ENCODE measurements at regions not wholly inside any gene's neighbourhood (a gene's known extent, or its start where the extent isn't known, plus 50 kb on each side); places are given as distances from the start of the nearest gene placed in this dataset.
"Not testable (repeated sequence)": the region's sequence is repeated elsewhere in the genome, so short reads cannot be mapped to it uniquely, and the experiment has no call there.

GRCh38 chr1:149360351-149360750, 114.5 kb upstream of the NBPF19 start:
- not testable (repeated sequence) for DNase-seq (ENCODE audit: low read depth)

- DNase-seq (ENCODE audit: low read depth): not testable (repeated sequence)
These were observed 113.5 kb upstream of the NBPF19 start for GRCh38 chr1:149361310-149361709.

- DNase-seq (ENCODE audit: low read depth): not testable (repeated sequence)
These were observed 110.5 kb upstream of the NBPF19 start for GRCh38 chr1:149364188-149364981.

GRCh38 chr1:149366402-149366801, 108.4 kb upstream of the NBPF19 start:
- not testable (repeated sequence) for DNase-seq (ENCODE audit: low read depth)

- not testable (repeated sequence) for DNase-seq (ENCODE audit: low read depth)
These were observed 107.3 kb upstream of the NBPF19 start for GRCh38 chr1:149367472-149368044.

GRCh38 chr1:149368337-149368736, 106.5 kb upstream of the NBPF19 start:
- DNase-seq (ENCODE audit: low read depth): not testable (repeated sequence)

GRCh38 chr1:149369081-149369480, 105.8 kb upstream of the NBPF19 start:
- not testable (repeated sequence) for DNase-seq (ENCODE audit: low read depth)

- DNase-seq (ENCODE audit: low read depth): not testable (repeated sequence)
These were observed 102.9 kb upstream of the NBPF19 start for GRCh38 chr1:149371955-149372354.

GRCh38 chr1:149378462-149378861, 96.4 kb upstream of the NBPF19 start:
- not testable (repeated sequence) for DNase-seq (ENCODE audit: low read depth)

- DNase-seq (ENCODE audit: low read depth): peak; percentile 40
These were observed 84.5 kb upstream of the NBPF19 start for GRCh38 chr1:149390173-149390926.

- not testable (repeated sequence) for DNase-seq (ENCODE audit: low read depth)
These were observed 83.9 kb upstream of the NBPF19 start for GRCh38 chr1:149390931-149391330.

GRCh38 chr1:149395802-149396201, 79.0 kb upstream of the NBPF19 start:
- not testable (repeated sequence) for DNase-seq (ENCODE audit: low read depth)

GRCh38 chr1:149398527-149398926, 76.3 kb upstream of the NBPF19 start:
- DNase-seq (ENCODE audit: low read depth): not testable (repeated sequence)

- DNase-seq (ENCODE audit: low read depth): not testable (repeated sequence)
These were observed 66.4 kb upstream of the NBPF19 start for GRCh38 chr1:149408404-149408803.

GRCh38 chr1:149415373-149415772, 59.5 kb upstream of the NBPF19 start:
- not testable (repeated sequence) for DNase-seq (ENCODE audit: low read depth)

GRCh38 chr1:149418782-149419181, 56.1 kb upstream of the NBPF19 start:
- not testable (repeated sequence) for DNase-seq (ENCODE audit: low read depth)

GRCh38 chr1:149423122-149423521, 51.7 kb upstream of the NBPF19 start:
- not testable (repeated sequence) for DNase-seq (ENCODE audit: low read depth)

Data from HS-27A (cell line).